ENCODE measurements at regions not wholly inside any gene's neighbourhood (a gene's known extent, or its start where the extent isn't known, plus 50 kb on each side); places are given as distances from the start of the nearest gene placed in this dataset.

GRCh38 chr7:53719122-53719521 is 683.7 kb downstream of the POM121L12 start:
- no peaks in the 10 kb centered on the region for H3K9me3 ChIP-seq (ENCODE audit: insufficient read depth, low read length)
- TF ChIP-seq EZH2phosphoT487 (IDR thresholded peaks at IDR 0.05; ENCODE audit: low read depth): no peak
- no peak for TF ChIP-seq CTCF (IDR thresholded peaks at IDR 0.05; ENCODE audit: low read depth, low read length)
- H3K4me1 ChIP-seq (ENCODE audit: low read length): no peaks in the 10 kb centered on the region
- no peaks in the 10 kb centered on the region for H3K79me2 ChIP-seq (ENCODE audit: low read length)
- no peaks in the 10 kb centered on the region for H3K27me3 ChIP-seq (ENCODE audit: low read depth, low read length)
- no peak overlapping the region for H2AFZ ChIP-seq (ENCODE audit: low read depth, low read length)
- H3K4me3 ChIP-seq (ENCODE audit: low read length): no peak overlapping the region
- H3K4me2 ChIP-seq (ENCODE audit: low read length): no peak overlapping the region
- H3K36me3 ChIP-seq (replicated peaks; ENCODE audit: low read depth, low read length): no peaks in the 10 kb centered on the region
- no peak overlapping the region for H3K9ac ChIP-seq (ENCODE audit: low read length)
- no peak overlapping the region for H3K27ac ChIP-seq (ENCODE audit: low read length)
- H4K20me1 ChIP-seq (ENCODE audit: insufficient read depth, low read length): no peaks in the 10 kb centered on the region

DNA sequence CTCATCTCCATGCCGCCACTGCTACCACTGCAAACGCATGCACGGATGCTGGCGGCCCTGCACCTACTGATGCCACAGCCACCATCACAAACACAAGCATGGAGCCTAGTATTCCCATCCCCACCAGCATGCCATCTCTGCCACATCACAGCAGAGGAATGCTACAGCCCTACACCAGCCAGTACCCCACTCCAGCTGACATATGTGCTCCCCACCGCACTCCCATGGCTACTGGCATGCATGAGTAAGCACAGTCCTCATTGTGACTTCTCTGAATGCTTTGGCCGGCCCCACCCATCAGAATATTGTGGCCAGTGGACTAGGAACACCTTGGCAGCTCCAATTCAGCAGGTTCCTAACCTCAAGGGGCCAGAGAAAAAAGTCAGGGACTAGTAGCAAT is 705.5 kb downstream of the POM121L12 start:
- Histone ChIP-seq H3K36me3 (replicated peaks; ENCODE audit: low read depth, low read length) (no peaks in the 10 kb centered on the region), H4K20me1 (ENCODE audit: insufficient read depth, low read length) (no peaks in the 10 kb centered on the region), H3K4me3 (ENCODE audit: low read length) (no peak overlapping the region), H3K27me3 (ENCODE audit: low read depth, low read length) (no peaks in the 10 kb centered on the region), H3K4me1 (ENCODE audit: low read length) (no peaks in the 10 kb centered on the region), H3K9ac (ENCODE audit: low read length) (no peak overlapping the region), H2AFZ (ENCODE audit: low read depth, low read length) (no peak overlapping the region), H3K4me2 (ENCODE audit: low read length) (no peak overlapping the region), H3K27ac (ENCODE audit: low read length) (no peak overlapping the region), H3K9me3 (ENCODE audit: insufficient read depth, low read length) (no peaks in the 10 kb centered on the region), H3K79me2 (ENCODE audit: low read length) (no peaks in the 10 kb centered on the region)
- TF ChIP-seq EZH2phosphoT487 (IDR thresholded peaks at IDR 0.05; ENCODE audit: low read depth) (no peak), CTCF (IDR thresholded peaks at IDR 0.05; ENCODE audit: low read depth, low read length) (no peak)

GRCh38 chr7:53743697-53744402 is 708.4 kb downstream of the POM121L12 start:
- Histone ChIP-seq H2AFZ (ENCODE audit: low read depth, low read length) (no peak overlapping the region), H4K20me1 (ENCODE audit: insufficient read depth, low read length) (no peaks in the 10 kb centered on the region), H3K4me3 (ENCODE audit: low read length) (no peak overlapping the region), H3K36me3 (replicated peaks; ENCODE audit: low read depth, low read length) (no peaks in the 10 kb centered on the region), H3K27me3 (ENCODE audit: low read depth, low read length) (no peaks in the 10 kb centered on the region), H3K9ac (ENCODE audit: low read length) (no peak overlapping the region), H3K27ac (ENCODE audit: low read length) (no peak overlapping the region), H3K4me1 (ENCODE audit: low read length) (no peaks in the 10 kb centered on the region), H3K9me3 (ENCODE audit: insufficient read depth, low read length) (no peaks in the 10 kb centered on the region), H3K4me2 (ENCODE audit: low read length) (no peak overlapping the region), H3K79me2 (ENCODE audit: low read length) (no peaks in the 10 kb centered on the region)
- TF ChIP-seq CTCF (IDR thresholded peaks at IDR 0.05; ENCODE audit: low read depth, low read length) (no peak), EZH2phosphoT487 (IDR thresholded peaks at IDR 0.05; ENCODE audit: low read depth) (no peak)

DNA sequence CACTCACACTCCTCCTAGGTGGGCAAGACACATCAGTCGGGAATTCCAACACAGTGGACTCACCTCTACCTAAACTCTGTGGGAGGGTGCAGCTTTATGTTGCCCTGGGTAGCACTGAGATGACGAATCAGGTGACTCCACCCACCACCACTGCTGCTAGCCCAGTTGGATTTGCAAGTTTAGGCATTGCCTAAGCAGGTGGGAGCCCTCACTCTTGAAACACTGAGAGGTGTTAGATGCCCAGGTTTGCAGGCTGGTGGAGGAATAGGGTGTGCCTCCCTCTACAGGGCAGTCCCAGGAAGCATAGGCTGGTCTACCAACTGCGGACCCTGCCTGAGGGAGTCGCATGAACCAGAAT is 708.9 kb downstream of the POM121L12 start:
- Histone ChIP-seq H2AFZ (ENCODE audit: low read depth, low read length) (no peak overlapping the region), H3K27me3 (ENCODE audit: low read depth, low read length) (no peaks in the 10 kb centered on the region), H3K79me2 (ENCODE audit: low read length) (no peaks in the 10 kb centered on the region), H3K4me2 (ENCODE audit: low read length) (no peak overlapping the region), H3K4me3 (ENCODE audit: low read length) (no peak overlapping the region), H3K9me3 (ENCODE audit: insufficient read depth, low read length) (no peaks in the 10 kb centered on the region), H3K4me1 (ENCODE audit: low read length) (no peaks in the 10 kb centered on the region), H3K27ac (ENCODE audit: low read length) (no peak overlapping the region), H3K36me3 (replicated peaks; ENCODE audit: low read depth, low read length) (no peaks in the 10 kb centered on the region), H4K20me1 (ENCODE audit: insufficient read depth, low read length) (no peaks in the 10 kb centered on the region), H3K9ac (ENCODE audit: low read length) (no peak overlapping the region)
- TF ChIP-seq CTCF (IDR thresholded peaks at IDR 0.05; ENCODE audit: low read depth, low read length): no peak
- TF ChIP-seq EZH2phosphoT487 (IDR thresholded peaks at IDR 0.05; ENCODE audit: low read depth): no peak

All from OCI-LY3 (cell line).